ENCODE measurements at regions not wholly inside any gene's neighbourhood (a gene's known extent, or its start where the extent isn't known, plus 50 kb on each side); places are given as distances from the start of the nearest gene placed in this dataset.

DNA sequence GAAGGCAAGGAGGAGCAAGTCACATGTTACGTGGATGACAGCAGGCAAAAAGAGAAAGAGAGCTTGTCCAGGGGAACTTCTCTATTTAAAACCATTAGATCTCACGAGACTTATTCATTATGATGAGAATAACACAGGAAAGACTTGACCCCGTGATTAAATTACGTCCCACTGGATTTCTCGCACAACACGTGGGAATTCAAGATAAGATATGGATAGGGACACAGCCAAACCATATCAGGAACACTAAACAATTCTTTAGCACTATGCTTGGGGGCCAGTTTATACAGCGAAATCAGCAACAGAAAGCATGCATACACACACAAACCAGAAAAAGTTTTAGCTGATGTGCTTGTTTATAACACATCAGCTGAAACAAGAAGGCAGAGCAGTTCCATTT is 704.2 kb downstream of the OTOL1 start:
- Histone ChIP-seq H3K27me3 (no peaks in the 10 kb centered on the region), H3K4me1 (no peaks in the 10 kb centered on the region), H3K27ac (no peak overlapping the region), H3K4me3 (no peak overlapping the region), H3K9me3 (no peaks in the 10 kb centered on the region), H3K36me3 (no peaks in the 10 kb centered on the region)
- ATAC-seq (ENCODE audit: low FRiP score in 2 of 2) (no peak), DNase-seq (no peak)
- 50 to 51% methylated on average over 7 of the region's 7 CpGs for WGBS, 2 donors
- TF ChIP-seq POLR2A (IDR thresholded peaks at IDR 0.05) (no peak), POLR2AphosphoS5 (IDR thresholded peaks at IDR 0.05) (no peak), EP300 (IDR thresholded peaks at IDR 0.05) (no peak)
- TF ChIP-seq, protein P1, sequence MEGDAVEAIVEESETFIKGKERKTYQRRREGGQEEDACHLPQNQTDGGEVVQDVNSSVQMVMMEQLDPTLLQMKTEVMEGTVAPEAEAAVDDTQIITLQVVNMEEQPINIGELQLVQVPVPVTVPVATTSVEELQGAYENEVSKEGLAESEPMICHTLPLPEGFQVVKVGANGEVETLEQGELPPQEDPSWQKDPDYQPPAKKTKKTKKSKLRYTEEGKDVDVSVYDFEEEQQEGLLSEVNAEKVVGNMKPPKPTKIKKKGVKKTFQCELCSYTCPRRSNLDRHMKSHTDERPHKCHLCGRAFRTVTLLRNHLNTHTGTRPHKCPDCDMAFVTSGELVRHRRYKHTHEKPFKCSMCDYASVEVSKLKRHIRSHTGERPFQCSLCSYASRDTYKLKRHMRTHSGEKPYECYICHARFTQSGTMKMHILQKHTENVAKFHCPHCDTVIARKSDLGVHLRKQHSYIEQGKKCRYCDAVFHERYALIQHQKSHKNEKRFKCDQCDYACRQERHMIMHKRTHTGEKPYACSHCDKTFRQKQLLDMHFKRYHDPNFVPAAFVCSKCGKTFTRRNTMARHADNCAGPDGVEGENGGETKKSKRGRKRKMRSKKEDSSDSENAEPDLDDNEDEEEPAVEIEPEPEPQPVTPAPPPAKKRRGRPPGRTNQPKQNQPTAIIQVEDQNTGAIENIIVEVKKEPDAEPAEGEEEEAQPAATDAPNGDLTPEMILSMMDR (IDR thresholded peaks at IDR 0.05): no peak

DNA sequence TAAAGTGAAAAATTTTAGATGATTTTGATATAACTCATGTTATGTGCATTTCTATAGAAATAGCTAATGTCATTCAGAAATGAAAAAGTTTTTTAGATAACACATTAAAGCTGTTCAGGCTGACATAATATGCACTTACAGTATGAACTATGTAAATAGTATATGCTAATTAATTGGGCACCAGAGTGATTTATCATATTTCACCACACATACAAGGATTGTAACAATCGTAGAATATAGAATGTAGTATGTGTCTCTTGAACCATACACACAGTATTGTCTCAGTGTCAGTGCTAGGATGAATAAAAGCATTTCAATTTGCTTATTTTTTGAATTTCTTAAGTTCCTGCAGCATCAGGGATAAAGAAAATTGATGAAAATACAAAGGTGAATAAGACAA is 710.0 kb downstream of the OTOL1 start:
- Histone ChIP-seq H3K4me1 (no peaks in the 10 kb centered on the region), H3K4me3 (no peak overlapping the region), H3K27ac (no peak overlapping the region), H3K36me3 (no peaks in the 10 kb centered on the region), H3K9me3 (no peaks in the 10 kb centered on the region), H3K27me3 (no peaks in the 10 kb centered on the region)
- 76 to 93% methylated on average over 1 of the region's 1 CpG for WGBS, 2 donors
- no peak for ATAC-seq (ENCODE audit: low FRiP score in 2 of 2)
- no peak for DNase-seq
- no peak for TF ChIP-seq POLR2AphosphoS5 (IDR thresholded peaks at IDR 0.05)
- TF ChIP-seq POLR2A (IDR thresholded peaks at IDR 0.05): no peak
- TF ChIP-seq EP300 (IDR thresholded peaks at IDR 0.05): no peak
- TF ChIP-seq, protein P1 (IDR thresholded peaks at IDR 0.05): no peak

DNA sequence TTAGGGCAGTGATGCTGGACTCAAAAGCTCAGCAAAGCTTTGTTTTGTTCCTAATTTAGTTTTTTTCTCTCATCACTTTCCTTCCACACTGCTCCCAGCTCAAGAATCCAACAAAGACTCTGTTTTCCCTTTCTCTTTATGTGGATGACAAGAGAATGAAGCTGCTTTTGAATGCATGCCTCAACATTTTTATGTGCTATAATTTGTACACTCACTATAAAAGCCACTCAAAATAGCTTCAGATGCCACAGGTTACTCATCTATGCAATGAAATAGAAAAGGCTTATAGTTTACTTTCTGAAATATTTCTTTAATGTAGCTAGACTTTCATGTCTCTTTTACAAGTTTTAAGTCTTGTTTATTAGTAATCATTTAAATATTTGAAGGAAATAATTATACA is 714.9 kb downstream of the OTOL1 start:
- H3K36me3 ChIP-seq: no peaks in the 10 kb centered on the region
- no peaks in the 10 kb centered on the region for H3K4me1 ChIP-seq
- TF ChIP-seq EP300 (IDR thresholded peaks at IDR 0.05) (no peak), POLR2A (IDR thresholded peaks at IDR 0.05) (no peak), POLR2AphosphoS5 (IDR thresholded peaks at IDR 0.05) (no peak)
- TF ChIP-seq, protein P1 (IDR thresholded peaks at IDR 0.05): no peak
- DNase-seq: no peak
- H3K27me3 ChIP-seq: no peaks in the 10 kb centered on the region
- ATAC-seq (ENCODE audit: low FRiP score in 2 of 2): no peak
- no peak overlapping the region for H3K4me3 ChIP-seq
- no peak overlapping the region for H3K27ac ChIP-seq
- H3K9me3 ChIP-seq: no peaks in the 10 kb centered on the region

DNA sequence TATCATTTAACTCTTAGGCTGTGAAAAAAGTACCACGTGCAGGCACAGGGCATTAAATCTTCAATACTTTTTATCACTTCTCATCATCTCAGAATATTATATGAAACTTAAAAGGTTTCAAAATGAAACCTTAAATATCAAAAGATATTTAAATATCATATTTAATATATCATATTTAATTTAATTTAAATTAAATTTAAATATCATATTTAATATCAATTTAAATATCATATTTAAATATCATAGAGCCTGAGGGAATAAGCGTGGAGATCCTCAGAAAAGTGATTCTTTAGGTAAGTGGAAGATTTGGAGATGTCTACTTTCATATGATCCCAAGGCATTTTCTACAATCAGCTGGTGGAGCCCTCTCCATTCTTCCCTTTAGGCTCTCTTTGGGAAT is 716.6 kb downstream of the OTOL1 start:
- WGBS, 2 donors: 80 to 85% methylated on average over 2 of the region's 2 CpGs
- Histone ChIP-seq H3K9me3 (no peaks in the 10 kb centered on the region), H3K36me3 (no peaks in the 10 kb centered on the region), H3K27ac (no peak overlapping the region), H3K27me3 (no peaks in the 10 kb centered on the region), H3K4me3 (no peak overlapping the region), H3K4me1 (no peaks in the 10 kb centered on the region)
- no peak for DNase-seq
- ATAC-seq (ENCODE audit: low FRiP score in 2 of 2): no peak
- TF ChIP-seq POLR2AphosphoS5 (IDR thresholded peaks at IDR 0.05) (no peak), POLR2A (IDR thresholded peaks at IDR 0.05) (no peak), EP300 (IDR thresholded peaks at IDR 0.05) (no peak)
- TF ChIP-seq, protein P1 (IDR thresholded peaks at IDR 0.05): no peak

DNA sequence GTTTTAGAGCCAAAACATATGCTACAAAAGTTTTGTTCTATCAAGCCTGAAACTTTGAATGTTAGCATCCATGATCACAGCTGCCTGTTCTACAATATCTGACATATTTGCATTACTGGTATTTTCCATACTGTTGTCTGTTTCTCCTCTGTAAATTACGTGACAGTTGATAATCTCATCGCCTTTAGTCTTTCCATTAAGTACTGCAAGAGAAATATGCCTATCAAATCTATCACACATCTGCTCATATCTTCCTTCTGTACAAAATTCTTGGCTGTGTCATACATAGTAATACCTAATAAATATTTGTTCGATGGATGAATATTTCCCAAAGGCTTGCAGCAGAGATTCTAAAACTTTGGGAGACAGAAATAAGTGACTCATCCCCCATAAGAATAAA is 717.3 kb downstream of the OTOL1 start:
- ATAC-seq (ENCODE audit: low FRiP score in 2 of 2) (no peak), DNase-seq (no peak)
- TF ChIP-seq, protein P1 (IDR thresholded peaks at IDR 0.05): no peak
- TF ChIP-seq POLR2A (IDR thresholded peaks at IDR 0.05) (no peak), EP300 (IDR thresholded peaks at IDR 0.05) (no peak), POLR2AphosphoS5 (IDR thresholded peaks at IDR 0.05) (no peak)
- Histone ChIP-seq H3K27me3 (no peaks in the 10 kb centered on the region), H3K36me3 (no peaks in the 10 kb centered on the region), H3K4me1 (no peaks in the 10 kb centered on the region), H3K27ac (no peak overlapping the region), H3K4me3 (no peak overlapping the region), H3K9me3 (no peaks in the 10 kb centered on the region)
- WGBS, 2 donors: 74% methylated on average over 3 of the region's 3 CpGs

Measured in upper lobe of left lung (tissue), 6 donors.